Neural cell (in vitro differentiated cells): ENCODE measurements at regions not wholly inside any gene's neighbourhood (a gene's known extent, or its start where the extent isn't known, plus 50 kb on each side); places are given as distances from the start of the nearest gene placed in this dataset.

Experiments
- H2AFZ ChIP-seq: fragments of 200-600, 300-800 bp; sonication (generic), shearing (Covaris generic); 2 replicates; pipeline ENCODE4 v1.6.0; 2014; ENCODE audit warnings: low read depth, mild to moderate bottlenecking, antibody characterized with exemption, low read length, moderate library complexity
- H3F3A ChIP-seq: fragments of 200-600 bp; shearing (Covaris generic); 2 replicates; pipeline ENCODE4 v1.6.1; 2016; ENCODE audit warnings: mild to moderate bottlenecking, moderate library complexity, mixed read lengths, antibody characterized with exemption, low read length; ENCODE audit not compliant: insufficient read depth, poor library complexity, severe bottlenecking
- H3K27ac ChIP-seq: fragments of 200-600, 300-800 bp; sonication (generic), shearing (Covaris generic); 2 replicates; pipeline ENCODE4 v1.5.1; 2014; ENCODE audit warnings: mild to moderate bottlenecking, low read length, moderate library complexity
- H3K27me3 ChIP-seq: fragments of 300-800, 200-600 bp; sonication (generic), shearing (Covaris generic); 2 replicates; pipeline ENCODE4 v1.6.0; 2014; ENCODE audit warnings: mild to moderate bottlenecking, low read depth, low read length, moderate library complexity; ENCODE audit not compliant: insufficient read depth
- H3K36me3 ChIP-seq: fragments of 300-800, 200-600 bp; sonication (generic), shearing (Covaris generic); 2 replicates; pipeline ENCODE4 v1.5.1; 2014; ENCODE audit warnings: mild to moderate bottlenecking, antibody characterized with exemption, low read length, moderate library complexity; ENCODE audit not compliant: insufficient read depth
- H3K4me2 ChIP-seq: fragments of 300-800, 200-600 bp; sonication (generic), shearing (Covaris generic); 2 replicates; pipeline ENCODE4 v1.6.0; 2014; ENCODE audit warnings: mild to moderate bottlenecking, low read length
- H3K4me3 ChIP-seq: fragments of 300-800, 200-600 bp; sonication (generic), shearing (Covaris generic); 2 replicates; pipeline ENCODE4 v1.5.1; 2014; ENCODE audit warnings: mild to moderate bottlenecking, low read length, moderate library complexity
- H3K79me2 ChIP-seq: fragments of 200-600 bp; shearing (Covaris generic); replicated peaks from 2 replicates; pipeline ENCODE4 v1.6.0; 2014; ENCODE audit warnings: mild to moderate bottlenecking, low read length, moderate library complexity; ENCODE audit not compliant: insufficient read depth
- H3K9ac ChIP-seq: fragments of 300-800, 200-600 bp; sonication (generic), shearing (Covaris generic); 2 replicates; pipeline ENCODE4 v1.6.1; 2016; ENCODE audit warnings: mild to moderate bottlenecking, low read length, mixed read lengths
- H3K9me2 ChIP-seq: fragments of 200-600 bp; shearing (Covaris generic); 2 replicates; pipeline ENCODE4 v1.6.1; 2016; ENCODE audit warnings: mild to moderate bottlenecking, low read length, mixed read lengths; ENCODE audit not compliant: insufficient read depth
- H3K9me3 ChIP-seq: fragments of 200-600, 300-800 bp; sonication (generic), shearing (Covaris generic); 2 replicates; pipeline ENCODE4 v1.6.1; 2016; ENCODE audit warnings: mild to moderate bottlenecking, mixed run types, low read length, moderate library complexity, mixed read lengths
- H4K20me1 ChIP-seq: fragments of 200-600 bp; shearing (Covaris generic); 2 replicates; pipeline ENCODE4 v1.6.1; 2016; ENCODE audit warnings: mild to moderate bottlenecking, mixed run types; ENCODE audit not compliant: insufficient read depth
- CTCF ChIP-seq: fragments of 450-650 bp; IDR thresholded peaks from 2 replicates; pipeline ENCODE4 v1.5.1; 2014; ENCODE audit warnings: antibody characterized with exemption, mild to moderate bottlenecking, moderate library complexity; ENCODE audit not compliant: poor library complexity, severe bottlenecking
- EP300 ChIP-seq: fragments of 450-650 bp; conservative IDR thresholded peaks from 2 replicates; pipeline ENCODE4 v1.6.1; 2014; ENCODE audit warnings: antibody characterized with exemption, mild to moderate bottlenecking, moderate library complexity; ENCODE audit not compliant: poor library complexity, severe bottlenecking
- EZH2 ChIP-seq: fragments of 200-600, 300-800 bp; shearing (Covaris generic), sonication (generic); IDR thresholded peaks from 2 replicates; pipeline ENCODE4 v1.6.1; 2014; ENCODE audit warnings: antibody characterized with exemption, low read length, borderline replicate concordance, mild to moderate bottlenecking; ENCODE audit not compliant: insufficient read depth, poor library complexity, severe bottlenecking
- MXI1 ChIP-seq: fragments of 450-650 bp; conservative IDR thresholded peaks from 2 replicates; pipeline ENCODE4 v1.6.1; 2014; ENCODE audit warnings: antibody characterized with exemption, mild to moderate bottlenecking; ENCODE audit not compliant: poor library complexity, severe bottlenecking
- POLR2AphosphoS5 ChIP-seq: IDR thresholded peaks from 2 replicates; pipeline ENCODE4 v1.6.1; 2012
- RAD21 ChIP-seq: fragments of 450-650 bp; conservative IDR thresholded peaks from 2 replicates; pipeline ENCODE4 v1.6.1; 2014; ENCODE audit warnings: antibody characterized with exemption, mild to moderate bottlenecking, moderate library complexity
- REST ChIP-seq: IDR thresholded peaks from 2 replicates; pipeline ENCODE4 v1.6.1; 2012; ENCODE audit warnings: borderline replicate concordance
- SMC3 ChIP-seq: fragments of 450-650 bp; conservative IDR thresholded peaks from 2 replicates; pipeline ENCODE4 v1.6.1; 2014; ENCODE audit warnings: antibody characterized with exemption, mild to moderate bottlenecking, moderate library complexity; ENCODE audit not compliant: poor library complexity
- TAF1 ChIP-seq: IDR thresholded peaks from 2 replicates; pipeline ENCODE4 v1.6.1; 2012; ENCODE audit warnings: low read depth

GRCh38 chr3:124291008-124291407 lies 299.1 kb upstream of the ROPN1 start:
- Histone ChIP-seq H3K9me3 (no peaks in the 10 kb centered on the region), H3K9ac (no peak overlapping the region), H3K4me2 (no peak overlapping the region), H3F3A (no peaks in the 10 kb centered on the region), H3K79me2 (peaks cover 8% of the 10 kb centered on the region), H3K36me3 (no peaks in the 10 kb centered on the region), H3K4me3 (no peak overlapping the region), H3K27me3 (no peaks in the 10 kb centered on the region), H2AFZ (no peak overlapping the region), H3K27ac (no peak overlapping the region), H3K9me2 (no peaks in the 10 kb centered on the region), H4K20me1 (no peaks in the 10 kb centered on the region)
- TF ChIP-seq SMC3: no peak
- TF ChIP-seq EP300: no peak
- TF ChIP-seq REST: no peak
- TF ChIP-seq EZH2: no peak
- TF ChIP-seq MXI1: no peak
- TF ChIP-seq RAD21: no peak
- no peak for TF ChIP-seq POLR2AphosphoS5
- no peak for TF ChIP-seq TAF1
- TF ChIP-seq CTCF: no peak

GRCh38 chr3:124292329-124292728 lies 300.4 kb upstream of the ROPN1 start:
- no peak for TF ChIP-seq POLR2AphosphoS5
- no peak for TF ChIP-seq MXI1
- TF ChIP-seq EZH2: no peak
- TF ChIP-seq CTCF: no peak
- TF ChIP-seq SMC3: no peak
- TF ChIP-seq REST: no peak
- TF ChIP-seq RAD21: no peak
- Histone ChIP-seq H3K9me3 (no peaks in the 10 kb centered on the region), H4K20me1 (no peaks in the 10 kb centered on the region), H3K79me2 (peaks cover 8% of the 10 kb centered on the region), H3K36me3 (no peaks in the 10 kb centered on the region), H3K27me3 (no peaks in the 10 kb centered on the region), H2AFZ (no peak overlapping the region), H3K27ac (no peak overlapping the region), H3K4me2 (no peak overlapping the region), H3K9ac (no peak overlapping the region), H3K9me2 (no peaks in the 10 kb centered on the region), H3F3A (no peaks in the 10 kb centered on the region), H3K4me3 (no peak overlapping the region)
